ENCODE measurements at regions not wholly inside any gene's neighbourhood (a gene's known extent, or its start where the extent isn't known, plus 50 kb on each side); places are given as distances from the start of the nearest gene placed in this dataset.
"Not testable (repeated sequence)": the region's sequence is repeated elsewhere in the genome, so short reads cannot be mapped to it uniquely, and the experiment has no call there.

DNA sequence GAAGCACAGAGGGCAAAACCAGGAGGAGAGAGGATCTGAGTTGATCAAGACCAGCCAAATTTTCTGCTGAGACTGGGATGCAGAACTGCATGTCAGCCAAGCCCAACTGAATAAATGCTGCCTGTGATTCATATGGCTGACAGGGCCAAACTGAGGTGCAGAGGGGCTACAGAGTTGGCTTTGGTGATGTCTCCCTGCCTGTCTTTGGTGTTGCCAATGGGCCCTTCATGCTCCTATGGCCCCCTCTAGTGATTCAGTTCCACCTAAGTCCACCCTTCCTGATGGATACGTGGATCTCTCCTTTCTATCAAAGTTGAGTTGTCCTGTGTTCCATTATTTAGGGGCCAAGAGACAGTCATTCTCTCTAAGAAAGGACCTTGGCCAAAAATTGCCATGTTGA, 163.6 kb upstream of the TLE4 start:
- Histone ChIP-seq H3K36me3 (ENCODE audit: control insufficient read depth, insufficient read depth, low read length) (no peaks in the 10 kb centered on the region), H3K9ac (ENCODE audit: low read length) (no peak overlapping the region), H3K27ac (ENCODE audit: low read depth, low read length) (no peak overlapping the region), H3K4me1 (ENCODE audit: control insufficient read depth, insufficient read depth, low read length) (peaks cover 8% of the 10 kb centered on the region), H3K27me3 (ENCODE audit: control insufficient read depth, insufficient read depth, low read length) (no peaks in the 10 kb centered on the region), H3K9me3 (ENCODE audit: control insufficient read depth, insufficient read depth, low read depth, low read length) (no peaks in the 10 kb centered on the region), H3K4me3 (ENCODE audit: low read depth, low read length) (no peak overlapping the region)

DNA sequence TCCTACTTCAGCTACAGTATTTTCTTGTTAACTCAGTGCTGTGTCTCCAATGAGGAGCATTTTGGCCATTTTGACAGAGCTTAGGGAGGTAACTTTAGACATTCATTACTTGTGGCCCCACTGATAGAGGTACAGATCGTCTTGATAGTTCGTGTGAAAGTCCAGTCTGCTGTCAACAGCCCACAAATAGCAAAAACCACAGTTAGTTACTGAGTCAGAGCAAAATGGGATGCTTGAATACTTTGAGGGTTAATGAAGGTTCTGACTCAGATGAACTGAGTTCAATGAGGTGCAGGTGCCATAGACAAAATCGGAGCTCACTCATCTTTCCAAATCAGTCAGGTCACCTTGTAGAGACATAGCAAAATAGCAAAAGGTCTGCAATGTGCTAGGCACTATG, 163.1 kb upstream of the TLE4 start:
- Histone ChIP-seq H3K4me3 (ENCODE audit: low read depth, low read length) (no peak overlapping the region), H3K9me3 (ENCODE audit: control insufficient read depth, insufficient read depth, low read depth, low read length) (no peaks in the 10 kb centered on the region), H3K4me1 (ENCODE audit: control insufficient read depth, insufficient read depth, low read length) (peaks cover 8% of the 10 kb centered on the region), H3K9ac (ENCODE audit: low read length) (no peak overlapping the region), H3K36me3 (ENCODE audit: control insufficient read depth, insufficient read depth, low read length) (no peaks in the 10 kb centered on the region), H3K27ac (ENCODE audit: low read depth, low read length) (no peak overlapping the region), H3K27me3 (ENCODE audit: control insufficient read depth, insufficient read depth, low read length) (no peaks in the 10 kb centered on the region)

DNA sequence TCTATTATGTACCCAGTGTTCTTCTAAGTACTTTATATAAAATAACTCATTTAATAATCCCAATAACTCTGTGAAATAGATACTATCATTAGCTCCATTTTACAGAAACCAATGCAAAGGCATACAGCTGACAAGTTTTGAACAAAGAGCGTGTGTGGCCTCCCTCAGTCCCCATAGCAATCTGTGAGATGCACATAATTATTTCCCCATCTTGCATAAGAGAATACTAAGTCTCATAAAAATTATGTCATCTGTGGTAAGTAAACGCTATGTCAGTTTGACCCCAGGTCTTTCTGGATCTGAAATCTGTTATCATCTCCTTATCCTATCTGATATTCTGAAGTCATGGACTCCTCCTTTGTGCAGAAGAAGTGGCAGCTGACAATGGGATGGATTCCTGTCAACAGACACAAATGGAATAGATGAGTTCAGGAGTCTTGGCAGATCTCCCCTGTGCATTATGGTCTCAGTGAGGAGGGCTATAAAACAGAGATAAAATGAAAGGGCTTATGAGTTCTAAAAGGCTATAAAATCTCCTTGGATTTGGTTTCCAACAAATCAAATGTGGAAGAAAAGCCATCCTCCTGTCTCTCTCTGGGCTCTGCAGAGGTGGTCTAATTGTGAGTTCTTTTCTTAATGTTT, 162.5 kb upstream of the TLE4 start:
- peaks cover 8% of the 10 kb centered on the region for H3K4me1 ChIP-seq (ENCODE audit: control insufficient read depth, insufficient read depth, low read length)
- H3K9ac ChIP-seq (ENCODE audit: low read length) = no peak overlapping the region
- H3K9me3 ChIP-seq (ENCODE audit: control insufficient read depth, insufficient read depth, low read depth, low read length) = no peaks in the 10 kb centered on the region
- no peaks in the 10 kb centered on the region for H3K27me3 ChIP-seq (ENCODE audit: control insufficient read depth, insufficient read depth, low read length)
- no peaks in the 10 kb centered on the region for H3K36me3 ChIP-seq (ENCODE audit: control insufficient read depth, insufficient read depth, low read length)
- no peak overlapping the region for H3K4me3 ChIP-seq (ENCODE audit: low read depth, low read length)
- no peak overlapping the region for H3K27ac ChIP-seq (ENCODE audit: low read depth, low read length)

DNA sequence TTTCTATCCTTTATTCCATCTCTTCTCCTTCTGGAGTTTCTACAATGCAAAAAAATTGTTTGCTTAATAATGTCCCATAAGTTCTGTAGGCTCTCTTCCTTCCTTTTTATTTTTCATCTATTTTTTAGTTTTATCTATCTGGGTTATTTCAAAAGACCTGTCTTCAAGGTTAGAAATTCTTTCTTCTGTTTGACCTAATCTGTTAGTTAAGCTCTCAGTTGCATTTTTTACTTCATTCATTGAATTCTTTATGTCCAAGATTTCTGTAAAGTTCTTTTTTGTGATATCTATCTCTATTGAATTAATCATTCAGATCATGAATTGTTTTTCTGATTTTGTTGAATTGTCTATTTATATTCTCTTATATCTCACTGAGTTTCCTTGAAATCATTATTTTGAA, 145.9 kb upstream of the TLE4 start:
- Histone ChIP-seq H3K4me1 (ENCODE audit: control insufficient read depth, insufficient read depth, low read length) (no peaks in the 10 kb centered on the region), H3K4me3 (ENCODE audit: low read depth, low read length) (no peak overlapping the region)

DNA sequence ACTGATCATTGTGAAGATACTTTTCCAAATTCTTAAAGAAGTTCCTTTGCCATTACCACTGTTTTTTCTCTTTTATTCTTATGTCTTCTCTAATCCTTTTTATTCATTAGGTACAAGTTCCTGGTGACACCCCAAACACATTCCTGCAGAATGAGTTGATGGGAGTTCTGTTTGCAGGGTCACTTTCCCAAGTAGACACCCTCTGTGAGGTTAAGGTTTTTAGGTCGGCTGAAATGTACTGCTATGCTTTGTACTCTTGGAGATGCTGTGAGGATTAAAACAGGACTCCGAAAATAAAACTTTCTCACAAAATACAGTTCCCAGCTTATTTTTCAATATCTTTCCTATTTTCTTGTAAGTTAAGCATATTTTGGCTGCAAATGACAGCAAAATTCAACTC, 143.3 kb upstream of the TLE4 start:
- H3K4me3 ChIP-seq (ENCODE audit: low read depth, low read length) = no peak overlapping the region
- H3K27ac ChIP-seq (ENCODE audit: low read depth, low read length) = no peak overlapping the region
- H3K9ac ChIP-seq (ENCODE audit: low read length) = no peak overlapping the region

More for the DNA sequence above, 145.9 kb upstream of the TLE4 start:
- Histone ChIP-seq H3K27me3 (ENCODE audit: control insufficient read depth, insufficient read depth, low read length) (no peaks in the 10 kb centered on the region), H3K27ac (ENCODE audit: low read depth, low read length) (no peak overlapping the region), H3K9ac (ENCODE audit: low read length) (no peak overlapping the region), H3K36me3 (ENCODE audit: control insufficient read depth, insufficient read depth, low read length) (no peaks in the 10 kb centered on the region), H3K9me3 (ENCODE audit: control insufficient read depth, insufficient read depth, low read depth, low read length) (0 out of 2 replicates have a peak, but pooled peaks cover 3% of the 10 kb centered on the region)

DNA sequence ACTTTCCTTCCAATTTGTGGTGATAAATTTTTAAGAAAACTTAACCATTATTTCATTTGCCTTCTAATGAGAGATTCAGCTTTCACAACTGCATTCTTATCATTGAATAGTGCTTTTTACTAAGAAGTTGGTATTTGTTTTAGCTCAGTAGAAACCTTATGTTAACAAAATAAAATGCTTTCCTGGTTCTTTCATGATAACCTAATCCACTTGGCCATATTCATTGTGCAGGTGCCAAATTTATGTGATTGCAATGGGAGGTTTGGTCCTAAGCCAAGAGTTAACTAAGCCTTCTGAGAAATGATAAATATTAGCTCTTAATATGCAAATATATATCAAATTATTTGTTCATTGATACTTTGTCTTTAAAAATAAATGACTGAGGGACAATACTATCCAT, 141.1 kb upstream of the TLE4 start:
- Histone ChIP-seq H3K4me3 (ENCODE audit: low read depth, low read length) (no peak overlapping the region), H3K36me3 (ENCODE audit: control insufficient read depth, insufficient read depth, low read length) (no peaks in the 10 kb centered on the region), H3K4me1 (ENCODE audit: control insufficient read depth, insufficient read depth, low read length) (no peaks in the 10 kb centered on the region), H3K9me3 (ENCODE audit: control insufficient read depth, insufficient read depth, low read depth, low read length) (0 out of 2 replicates have a peak, but pooled peaks cover 3% of the 10 kb centered on the region), H3K27me3 (ENCODE audit: control insufficient read depth, insufficient read depth, low read length) (no peaks in the 10 kb centered on the region), H3K27ac (ENCODE audit: low read depth, low read length) (no peak overlapping the region), H3K9ac (ENCODE audit: low read length) (no peak overlapping the region)

More for the DNA sequence above, 143.3 kb upstream of the TLE4 start:
- no peaks in the 10 kb centered on the region for H3K4me1 ChIP-seq (ENCODE audit: control insufficient read depth, insufficient read depth, low read length)
- H3K9me3 ChIP-seq (ENCODE audit: control insufficient read depth, insufficient read depth, low read depth, low read length) = 0 out of 2 replicates have a peak, but pooled peaks cover 3% of the 10 kb centered on the region
- H3K27me3 ChIP-seq (ENCODE audit: control insufficient read depth, insufficient read depth, low read length) = no peaks in the 10 kb centered on the region
- no peaks in the 10 kb centered on the region for H3K36me3 ChIP-seq (ENCODE audit: control insufficient read depth, insufficient read depth, low read length)

DNA sequence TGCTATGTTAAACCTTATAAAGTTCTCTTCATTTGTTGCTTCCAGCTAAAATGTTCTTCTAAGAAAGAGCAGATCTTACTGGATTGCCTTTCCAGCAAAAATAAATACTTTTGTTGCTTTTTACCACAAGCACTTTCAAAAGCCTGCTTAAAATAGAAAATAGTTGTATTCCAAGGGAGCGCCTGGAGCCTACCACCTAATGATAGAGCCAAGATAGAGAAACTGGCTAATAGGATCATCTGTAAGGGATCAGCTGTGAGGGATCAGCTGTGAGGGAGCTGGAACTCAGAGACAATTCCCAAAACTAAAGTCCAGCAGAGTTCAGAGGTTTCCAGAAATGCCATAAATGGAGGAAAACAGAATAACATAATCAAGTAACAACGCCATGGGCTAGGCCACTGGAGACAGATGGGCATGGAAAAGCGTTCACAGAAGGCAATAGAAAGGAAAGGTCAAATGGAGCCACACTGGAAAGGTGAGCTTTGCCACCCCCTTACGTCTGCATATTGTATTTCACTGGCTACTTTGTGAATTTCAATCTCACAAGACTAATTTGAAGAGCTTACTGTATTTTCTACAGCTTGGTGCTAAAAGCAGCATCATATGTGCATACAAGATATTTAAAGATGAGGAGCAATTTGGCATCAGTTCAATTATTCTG, 140.6 kb upstream of the TLE4 start:
- Histone ChIP-seq H3K4me3 (ENCODE audit: low read depth, low read length) (no peak overlapping the region), H3K36me3 (ENCODE audit: control insufficient read depth, insufficient read depth, low read length) (no peaks in the 10 kb centered on the region), H3K27ac (ENCODE audit: low read depth, low read length) (no peak overlapping the region), H3K9ac (ENCODE audit: low read length) (no peak overlapping the region), H3K27me3 (ENCODE audit: control insufficient read depth, insufficient read depth, low read length) (no peaks in the 10 kb centered on the region), H3K4me1 (ENCODE audit: control insufficient read depth, insufficient read depth, low read length) (no peaks in the 10 kb centered on the region), H3K9me3 (ENCODE audit: control insufficient read depth, insufficient read depth, low read depth, low read length) (0 out of 2 replicates have a peak, but pooled peaks cover 3% of the 10 kb centered on the region)

DNA sequence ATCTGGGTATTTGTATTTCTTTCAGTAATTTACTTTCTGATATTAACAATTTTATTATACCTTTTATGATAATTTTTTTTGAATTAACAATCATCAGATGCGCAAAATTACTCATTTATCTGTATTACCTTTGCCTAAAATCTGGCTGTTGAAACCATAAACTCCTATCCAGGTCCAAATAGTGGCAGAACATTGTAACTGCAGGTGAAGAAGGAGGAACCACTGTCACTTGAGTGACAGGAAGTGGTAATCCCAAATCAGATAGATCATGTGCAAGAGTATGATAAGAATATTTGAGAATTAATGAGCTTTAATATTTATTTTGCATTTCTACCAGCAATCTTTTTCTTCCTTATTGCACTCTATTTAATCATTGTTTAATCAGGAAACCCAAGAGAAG, 139.3 kb upstream of the TLE4 start:
- Histone ChIP-seq H3K4me3 (ENCODE audit: low read depth, low read length) (no peak overlapping the region), H3K27me3 (ENCODE audit: control insufficient read depth, insufficient read depth, low read length) (no peaks in the 10 kb centered on the region; the same call in 1 of the 2 replicates), H3K9ac (ENCODE audit: low read length) (no peak overlapping the region), H3K4me1 (ENCODE audit: control insufficient read depth, insufficient read depth, low read length) (no peaks in the 10 kb centered on the region), H3K36me3 (ENCODE audit: control insufficient read depth, insufficient read depth, low read length) (no peaks in the 10 kb centered on the region), H3K9me3 (ENCODE audit: control insufficient read depth, insufficient read depth, low read depth, low read length) (no peaks in the 10 kb centered on the region), H3K27ac (ENCODE audit: low read depth, low read length) (no peak overlapping the region)

DNA sequence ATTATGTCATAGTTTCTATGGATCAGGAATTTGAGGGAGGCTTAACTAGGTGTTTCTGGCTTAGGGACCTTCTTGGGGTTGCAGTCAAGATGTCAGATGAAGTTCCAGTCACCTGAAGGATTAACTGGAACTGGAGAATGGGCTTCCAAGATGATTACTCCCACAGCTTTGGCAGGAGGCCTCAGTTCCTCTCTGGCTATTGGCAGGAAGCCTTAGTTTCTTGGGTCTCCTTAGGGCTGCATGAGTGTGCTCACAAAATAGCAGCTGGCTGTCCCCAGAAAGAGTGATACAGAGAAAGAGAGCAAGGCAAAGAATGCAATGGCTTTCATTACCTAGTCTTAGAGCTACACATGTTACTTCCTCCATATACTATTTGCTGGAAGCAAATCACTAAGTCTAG, 138.1 kb upstream of the TLE4 start:
- H3K4me1 ChIP-seq (ENCODE audit: control insufficient read depth, insufficient read depth, low read length) = no peaks in the 10 kb centered on the region
- peaks cover 9% of the 10 kb centered on the region for H3K27me3 ChIP-seq (ENCODE audit: control insufficient read depth, insufficient read depth, low read length)
- H3K27ac ChIP-seq (ENCODE audit: low read depth, low read length) = no peak overlapping the region
- no peak overlapping the region for H3K9ac ChIP-seq (ENCODE audit: low read length)
- no peaks in the 10 kb centered on the region for H3K9me3 ChIP-seq (ENCODE audit: control insufficient read depth, insufficient read depth, low read depth, low read length)
- H3K4me3 ChIP-seq (ENCODE audit: low read depth, low read length) = no peak overlapping the region
- no peaks in the 10 kb centered on the region for H3K36me3 ChIP-seq (ENCODE audit: control insufficient read depth, insufficient read depth, low read length)

DNA sequence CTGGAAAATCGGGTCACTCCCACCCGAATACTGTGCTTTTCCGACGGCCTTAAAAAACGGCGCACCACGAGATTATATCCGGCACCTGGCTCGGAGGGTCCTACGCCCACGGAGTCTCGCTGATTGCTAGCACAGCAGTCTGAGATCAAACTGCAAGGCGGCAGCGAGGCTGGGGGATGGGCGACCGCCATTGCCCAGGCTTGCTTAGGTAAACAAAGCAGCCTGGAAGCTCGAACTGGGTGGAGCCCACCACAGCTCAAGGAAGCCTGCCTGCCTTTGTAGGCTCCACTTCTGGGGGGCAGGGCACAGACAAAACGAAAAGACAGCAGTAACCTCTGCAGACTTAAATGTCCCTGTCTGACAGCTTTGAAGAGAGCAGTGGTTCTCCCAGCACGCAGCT, 132.5 kb upstream of the TLE4 start:
- not testable (repeated sequence) for H3K4me1 ChIP-seq (ENCODE audit: control insufficient read depth, insufficient read depth, low read length); H3K9ac ChIP-seq (ENCODE audit: low read length); H3K27ac ChIP-seq (ENCODE audit: low read depth, low read length); H3K9me3 ChIP-seq (ENCODE audit: control insufficient read depth, insufficient read depth, low read depth, low read length); H3K36me3 ChIP-seq (ENCODE audit: control insufficient read depth, insufficient read depth, low read length)
- Histone ChIP-seq H3K27me3 (ENCODE audit: control insufficient read depth, insufficient read depth, low read length) (peaks cover 10% of the 10 kb centered on the region), H3K4me3 (ENCODE audit: low read depth, low read length) (peak overlapping the region; percentile 58)

DNA sequence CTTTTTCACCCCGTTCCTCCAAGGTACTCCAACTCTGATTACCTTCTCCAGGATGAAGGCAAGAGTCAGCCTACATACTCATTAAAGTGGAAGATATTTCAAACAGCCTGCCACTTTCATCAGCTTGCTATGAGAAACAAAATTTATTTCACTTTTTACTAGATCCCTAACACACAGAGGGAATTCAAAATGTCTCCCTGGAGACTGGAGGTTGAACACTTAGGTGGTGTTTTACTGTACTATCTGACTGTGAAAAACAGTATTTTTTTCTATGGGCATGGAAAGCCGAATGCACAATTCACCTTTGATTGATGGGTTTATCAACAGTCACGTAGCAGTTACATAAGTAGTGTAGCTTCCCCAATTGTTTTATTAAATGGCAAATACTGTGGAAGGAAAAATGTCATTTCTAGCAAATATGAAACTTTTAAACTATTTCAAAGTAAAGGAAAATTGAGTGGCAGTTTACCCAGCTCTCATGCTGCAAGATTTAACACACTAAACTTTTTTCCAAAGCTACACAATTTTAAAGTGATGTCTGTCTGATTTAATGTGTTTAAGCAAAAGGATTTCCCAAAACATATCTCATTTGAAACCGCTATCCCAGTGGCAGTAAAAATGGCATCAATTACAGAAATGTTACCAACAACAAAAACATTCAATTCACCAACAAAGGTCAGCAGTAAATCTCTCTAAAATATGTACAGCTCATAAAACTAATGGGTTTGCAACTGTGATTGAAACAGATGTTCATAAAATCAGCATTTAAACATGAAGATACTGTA, 125.0 kb upstream of the TLE4 start:
- Histone ChIP-seq H3K27ac (ENCODE audit: low read depth, low read length) (no peak overlapping the region), H3K27me3 (ENCODE audit: control insufficient read depth, insufficient read depth, low read length) (no peaks in the 10 kb centered on the region), H3K9ac (ENCODE audit: low read length) (no peak overlapping the region), H3K36me3 (ENCODE audit: control insufficient read depth, insufficient read depth, low read length) (no peaks in the 10 kb centered on the region), H3K4me3 (ENCODE audit: low read depth, low read length) (no peak overlapping the region), H3K4me1 (ENCODE audit: control insufficient read depth, insufficient read depth, low read length) (peaks cover 5% of the 10 kb centered on the region), H3K9me3 (ENCODE audit: control insufficient read depth, insufficient read depth, low read depth, low read length) (no peaks in the 10 kb centered on the region)
